ENCODE measurements at regions not wholly inside any gene's neighbourhood (a gene's known extent, or its start where the extent isn't known, plus 50 kb on each side); places are given as distances from the start of the nearest gene placed in this dataset.

DNA sequence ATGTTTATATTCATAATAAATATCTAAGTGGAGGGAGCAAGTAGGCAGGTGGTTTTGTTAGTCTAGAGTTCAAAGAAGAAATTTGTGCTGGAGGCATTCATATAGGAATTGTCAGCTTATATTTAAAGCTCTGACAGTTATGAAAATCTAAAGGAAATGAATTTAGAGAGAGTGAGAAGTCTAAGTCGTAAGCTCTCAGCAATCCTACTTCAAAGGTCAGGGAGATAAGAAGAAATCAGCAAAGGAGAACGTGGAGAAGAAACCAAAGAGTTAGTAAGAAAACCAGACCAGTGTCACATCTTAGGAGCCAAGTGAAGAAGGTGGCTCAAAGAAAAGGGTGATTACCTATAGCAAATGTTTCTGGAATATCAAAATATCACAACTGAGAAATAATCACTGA is 241.8 kb downstream of the FSCB start:
- no peak for ATAC-seq
- no peak overlapping the region for H3K4me2 ChIP-seq
- WGBS (ENCODE audit: missing lambda C conversion rate) = 7% methylated on average over 2 of the region's 2 CpGs
- no peak for DNase-seq (ENCODE audit: low read depth in 1 of 2, low spot score in 1 of 2)
- no peak overlapping the region for H3K4me3 ChIP-seq
- no peak overlapping the region for H3K27ac ChIP-seq
- TF ChIP-seq SREBF2 (IDR thresholded peaks at IDR 0.05) (no peak), GATA3 (IDR thresholded peaks at IDR 0.05; ENCODE audit: borderline replicate concordance) (no peak), POLR2A (IDR thresholded peaks at IDR 0.05; ENCODE audit: low read length) (no peak), NR3C1 (IDR thresholded peaks at IDR 0.05) (no peak)
- TF ChIP-seq, protein P1, sequence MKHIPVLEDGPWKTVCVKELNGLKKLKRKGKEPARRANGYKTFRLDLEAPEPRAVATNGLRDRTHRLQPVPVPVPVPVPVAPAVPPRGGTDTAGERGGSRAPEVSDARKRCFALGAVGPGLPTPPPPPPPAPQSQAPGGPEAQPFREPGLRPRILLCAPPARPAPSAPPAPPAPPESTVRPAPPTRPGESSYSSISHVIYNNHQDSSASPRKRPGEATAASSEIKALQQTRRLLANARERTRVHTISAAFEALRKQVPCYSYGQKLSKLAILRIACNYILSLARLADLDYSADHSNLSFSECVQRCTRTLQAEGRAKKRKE (CRISPR knock-in tag; IDR thresholded peaks at IDR 0.05; ENCODE audit: low read depth) = no peak
- peaks cover 4% of the 10 kb centered on the region; the same call in 1 of the 3 replicates for H3K9me3 ChIP-seq
- no peaks in the 10 kb centered on the region for H3K4me1 ChIP-seq
- CTCF ChIA-PET = no interaction called here
- no peak for FAIRE-seq
- POLR2A ChIA-PET = no interaction called here

DNA sequence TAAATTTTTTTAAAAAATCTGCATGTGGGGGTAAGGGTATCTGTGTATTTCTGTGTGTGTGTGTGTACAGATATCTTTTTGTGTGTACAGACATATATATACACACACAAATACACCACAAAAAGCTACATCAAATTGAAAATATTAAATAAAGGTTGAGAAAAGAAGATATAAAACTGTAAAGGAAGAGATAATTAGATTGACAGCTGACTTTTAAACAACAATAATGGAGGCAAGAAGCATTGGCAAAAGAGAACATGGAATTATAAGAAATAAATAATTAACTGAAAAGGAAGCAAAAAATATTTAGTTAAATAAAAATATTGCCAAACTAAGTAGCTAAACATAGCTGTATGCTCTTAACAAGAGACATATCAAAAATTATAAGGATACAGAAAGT is 291.4 kb downstream of the FSCB start:
- Histone ChIP-seq H3K4me1 (no peaks in the 10 kb centered on the region), H3K4me3 (no peak overlapping the region), H3K9me3 (no peaks in the 10 kb centered on the region), H3K27ac (no peak overlapping the region), H3K4me2 (no peak overlapping the region)
- DNase-seq (ENCODE audit: low read depth in 1 of 2, low spot score in 1 of 2) = no peak
- POLR2A ChIA-PET = no interaction called here
- TF ChIP-seq, protein P2, sequence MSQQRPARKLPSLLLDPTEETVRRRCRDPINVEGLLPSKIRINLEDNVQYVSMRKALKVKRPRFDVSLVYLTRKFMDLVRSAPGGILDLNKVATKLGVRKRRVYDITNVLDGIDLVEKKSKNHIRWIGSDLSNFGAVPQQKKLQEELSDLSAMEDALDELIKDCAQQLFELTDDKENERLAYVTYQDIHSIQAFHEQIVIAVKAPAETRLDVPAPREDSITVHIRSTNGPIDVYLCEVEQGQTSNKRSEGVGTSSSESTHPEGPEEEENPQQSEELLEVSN (IDR thresholded peaks at IDR 0.05; ENCODE audit: borderline replicate concordance, low read depth) = no peak
- TF ChIP-seq GATA3 (IDR thresholded peaks at IDR 0.05; ENCODE audit: borderline replicate concordance) (no peak), ESRRA (IDR thresholded peaks at IDR 0.05; ENCODE audit: borderline replicate concordance, low read length) (no peak), TFCP2L1 (CRISPR knock-in tag; IDR thresholded peaks at IDR 0.05) (no peak), RCOR1 (IDR thresholded peaks at IDR 0.05; ENCODE audit: low read depth, low read length) (no peak), JUN (IDR thresholded peaks at IDR 0.05) (no peak), PHF8 (IDR thresholded peaks at IDR 0.05; ENCODE audit: borderline replicate concordance, low read depth) (no peak), POLR2AphosphoS2 (conservative IDR thresholded peaks at IDR 0.05; ENCODE audit: low read length) (no peak), TP53 (CRISPR knock-in tag; IDR thresholded peaks at IDR 0.05) (no peak), HOXB13 (CRISPR knock-in tag; IDR thresholded peaks at IDR 0.05; ENCODE audit: low read depth) (no peak), SMC3 (IDR thresholded peaks at IDR 0.05) (no peak), RAD21 (conservative IDR thresholded peaks at IDR 0.05 in 1 of 2, IDR thresholded peaks at IDR 0.05 in 1 of 2) (no peak), MAFK (IDR thresholded peaks at IDR 0.05; ENCODE audit: partially characterized antibody) (no peak), NFE2L2 (conservative IDR thresholded peaks at IDR 0.05; ENCODE audit: low read length) (no peak), HEYL (CRISPR knock-in tag; IDR thresholded peaks at IDR 0.05) (no peak), ZC3H11A (IDR thresholded peaks at IDR 0.05) (no peak)
- TF ChIP-seq, protein P3, sequence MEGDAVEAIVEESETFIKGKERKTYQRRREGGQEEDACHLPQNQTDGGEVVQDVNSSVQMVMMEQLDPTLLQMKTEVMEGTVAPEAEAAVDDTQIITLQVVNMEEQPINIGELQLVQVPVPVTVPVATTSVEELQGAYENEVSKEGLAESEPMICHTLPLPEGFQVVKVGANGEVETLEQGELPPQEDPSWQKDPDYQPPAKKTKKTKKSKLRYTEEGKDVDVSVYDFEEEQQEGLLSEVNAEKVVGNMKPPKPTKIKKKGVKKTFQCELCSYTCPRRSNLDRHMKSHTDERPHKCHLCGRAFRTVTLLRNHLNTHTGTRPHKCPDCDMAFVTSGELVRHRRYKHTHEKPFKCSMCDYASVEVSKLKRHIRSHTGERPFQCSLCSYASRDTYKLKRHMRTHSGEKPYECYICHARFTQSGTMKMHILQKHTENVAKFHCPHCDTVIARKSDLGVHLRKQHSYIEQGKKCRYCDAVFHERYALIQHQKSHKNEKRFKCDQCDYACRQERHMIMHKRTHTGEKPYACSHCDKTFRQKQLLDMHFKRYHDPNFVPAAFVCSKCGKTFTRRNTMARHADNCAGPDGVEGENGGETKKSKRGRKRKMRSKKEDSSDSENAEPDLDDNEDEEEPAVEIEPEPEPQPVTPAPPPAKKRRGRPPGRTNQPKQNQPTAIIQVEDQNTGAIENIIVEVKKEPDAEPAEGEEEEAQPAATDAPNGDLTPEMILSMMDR (IDR thresholded peaks at IDR 0.05) = no peak
- TF ChIP-seq, protein P1 (CRISPR knock-in tag; IDR thresholded peaks at IDR 0.05; ENCODE audit: low read depth) = no peak
- TF ChIP-seq, protein P4, sequence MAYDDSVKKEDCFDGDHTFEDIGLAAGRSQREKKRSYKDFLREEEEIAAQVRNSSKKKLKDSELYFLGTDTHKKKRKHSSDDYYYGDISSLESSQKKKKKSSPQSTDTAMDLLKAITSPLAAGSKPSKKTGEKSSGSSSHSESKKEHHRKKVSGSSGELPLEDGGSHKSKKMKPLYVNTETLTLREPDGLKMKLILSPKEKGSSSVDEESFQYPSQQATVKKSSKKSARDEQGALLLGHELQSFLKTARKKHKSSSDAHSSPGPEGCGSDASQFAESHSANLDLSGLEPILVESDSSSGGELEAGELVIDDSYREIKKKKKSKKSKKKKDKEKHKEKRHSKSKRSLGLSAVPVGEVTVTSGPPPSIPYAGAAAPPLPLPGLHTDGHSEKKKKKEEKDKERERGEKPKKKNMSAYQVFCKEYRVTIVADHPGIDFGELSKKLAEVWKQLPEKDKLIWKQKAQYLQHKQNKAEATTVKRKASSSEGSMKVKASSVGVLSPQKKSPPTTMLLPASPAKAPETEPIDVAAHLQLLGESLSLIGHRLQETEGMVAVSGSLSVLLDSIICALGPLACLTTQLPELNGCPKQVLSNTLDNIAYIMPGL (CRISPR knock-in tag; IDR thresholded peaks at IDR 0.05; ENCODE audit: borderline replicate concordance) = no peak
- no peak for ATAC-seq
- CTCF ChIA-PET = no interaction called here
- no peak for FAIRE-seq
